Spleen (tissue), 11 donors: ENCODE measurements at regions not wholly inside any gene's neighbourhood (a gene's known extent, or its start where the extent isn't known, plus 50 kb on each side); places are given as distances from the start of the nearest gene placed in this dataset.

Experiments used
- DNase-seq: peaks from one replicate; pipeline ENCODE4 v3.0.0-alpha.2; 2020
- H3K27ac ChIP-seq, 8 donors: fragments of 200-600 bp; sonication (generic) in 7 of 8; 1 replicate in 4 of 8; 2 replicates in 4 of 8; pipeline versions ENCODE4 v1.5.0 to v1.8.0; 2016 to 2021; ENCODE audit warnings: inconsistent platforms in 4 of 8, mild to moderate bottlenecking in 4 of 8, moderate library complexity in 1 of 8
- H3K27me3 ChIP-seq, 7 donors: fragments of 200-600 bp; sonication (generic) in 6 of 7; replicated peaks in 1 of 7; 1 replicate in 4 of 7; 2 replicates in 3 of 7; pipeline versions ENCODE4 v1.5.0 to v1.8.0; 2016 to 2021; ENCODE audit warnings: inconsistent platforms in 3 of 7, mild to moderate bottlenecking in 1 of 7
- H3K36me3 ChIP-seq, 6 donors: fragments of 200-600 bp; sonication (generic) in 5 of 6; 1 replicate in 4 of 6; 2 replicates in 2 of 6; pipeline versions ENCODE4 v1.5.0 to v1.8.0; 2016 to 2021; ENCODE audit warnings: inconsistent platforms in 2 of 6
- H3K4me1 ChIP-seq, 6 donors: fragments of 200-600 bp; sonication (generic) in 5 of 6; 1 replicate in 3 of 6; 2 replicates in 3 of 6; pipeline versions ENCODE4 v1.5.0 to v1.8.0; 2016 to 2021; ENCODE audit warnings: inconsistent platforms in 3 of 6
- H3K4me3 ChIP-seq, 8 donors: fragments of 200-600 bp; sonication (generic) in 7 of 8; 1 replicate in 4 of 8; 2 replicates in 4 of 8; pipeline versions ENCODE4 v1.5.0 to v1.8.0; 2016 to 2021; ENCODE audit warnings: inconsistent platforms in 4 of 8, mild to moderate bottlenecking in 4 of 8, moderate library complexity in 2 of 8
- H3K9me3 ChIP-seq, 8 donors: fragments of 200-600 bp; sonication (generic) in 7 of 8; 1 replicate in 4 of 8; 2 replicates in 4 of 8; pipeline versions ENCODE4 v1.5.0 to v1.8.0; 2016 to 2021; ENCODE audit warnings: inconsistent platforms in 4 of 8
- POLR2A ChIP-seq, 3 donors: fragments of 450-650 bp; IDR thresholded peaks; one replicate each; pipeline ENCODE4 v1.5.1; 2017; ENCODE audit warnings: antibody characterized with exemption in 3 of 3, mild to moderate bottlenecking in 1 of 3
- POLR2AphosphoS5 ChIP-seq, 3 donors: sonication (generic); formaldehyde crosslinking; IDR thresholded peaks; one replicate each; pipeline ENCODE4 v1.5.1; 2017; ENCODE audit warnings: antibody characterized with exemption in 3 of 3
- WGBS, 5 donors: extraction: QIAGEN DNeasy Blood & Tissue Kit in 3 of 5; methylation state at CpG; one replicate each; pipeline versions ENCODE4 v1.1.5 to v1.1.7; 2013 to 2018; 5-methylcytosine and 5-hydroxymethylcytosine counted together
- intact Hi-C: fragments of 100-400 bp; cut with DNase I; formaldehyde crosslinking; loops from one replicate; pipeline ENCODE4 v1.15.0; 2023; ENCODE audit warnings: low total_unique reads
- TF ChIP-seq, protein P1 (sequence below), 11 experiments: fragments of 200-600 bp in 7 of 11; fragments of 450-650 bp in 4 of 11; sonication (generic) in 4 of 11; IDR thresholded peaks in 8 of 11; conservative IDR thresholded peaks in 3 of 11; 1 replicate in 7 of 11; 2 replicates in 4 of 11; pipeline versions ENCODE4 v1.4.0 to v1.8.0; 2016 to 2021; ENCODE audit warnings: antibody characterized with exemption in 11 of 11, inconsistent platforms in 4 of 11, mild to moderate bottlenecking in 1 of 11
- donor health status: healthy with polysubstance abuse.
- donor health status: DM: no; HTN: no; CAD: no; lungs with moderate emphysema.
- donor health status: DM: no; HTN: no; CAD: no.
- donor health status: Bipolar disorder and iron deficiency.
- donor health status: healthy.
- donor health status: DM: no; HTN: no; CAD: no.
- donor health status: DM: yes; HTN: yes; CAD: no.

DNA sequence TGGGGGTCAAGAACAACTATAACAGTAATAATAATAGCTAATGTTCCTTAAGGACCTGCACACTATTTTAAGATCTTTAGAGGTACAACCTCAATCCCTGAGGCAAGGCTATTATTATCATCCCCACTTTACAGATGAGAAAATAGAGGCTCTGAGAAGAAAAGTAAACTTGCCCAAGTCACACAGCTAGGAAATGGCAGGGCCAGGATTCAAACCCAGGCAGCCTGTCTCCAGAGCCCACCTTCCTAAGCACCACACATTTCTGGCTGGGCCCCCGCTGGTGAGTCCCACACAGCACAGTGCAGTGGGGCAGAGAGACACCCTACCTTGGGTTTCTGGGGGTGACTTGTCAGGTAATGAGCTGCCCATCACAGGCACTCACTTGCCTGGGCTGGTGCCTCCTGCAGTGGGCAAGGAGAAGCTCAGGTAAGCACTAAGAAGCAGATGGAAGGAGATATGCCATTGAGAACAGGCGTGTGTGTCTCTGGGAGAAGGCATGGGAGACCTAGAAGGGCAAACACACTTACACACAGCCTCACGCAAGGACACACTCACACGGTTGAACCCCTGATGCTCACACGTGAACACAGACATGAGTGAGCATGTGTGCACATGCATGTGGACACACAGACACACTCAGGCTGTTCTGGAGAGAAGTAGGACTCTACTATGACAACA lies 104.4 kb upstream of the ZMIZ1 start:
- TF ChIP-seq POLR2AphosphoS5 (IDR thresholded peaks at IDR 0.05) (no peak), POLR2A (IDR thresholded peaks at IDR 0.05) (no peak)
- TF ChIP-seq, protein P1, sequence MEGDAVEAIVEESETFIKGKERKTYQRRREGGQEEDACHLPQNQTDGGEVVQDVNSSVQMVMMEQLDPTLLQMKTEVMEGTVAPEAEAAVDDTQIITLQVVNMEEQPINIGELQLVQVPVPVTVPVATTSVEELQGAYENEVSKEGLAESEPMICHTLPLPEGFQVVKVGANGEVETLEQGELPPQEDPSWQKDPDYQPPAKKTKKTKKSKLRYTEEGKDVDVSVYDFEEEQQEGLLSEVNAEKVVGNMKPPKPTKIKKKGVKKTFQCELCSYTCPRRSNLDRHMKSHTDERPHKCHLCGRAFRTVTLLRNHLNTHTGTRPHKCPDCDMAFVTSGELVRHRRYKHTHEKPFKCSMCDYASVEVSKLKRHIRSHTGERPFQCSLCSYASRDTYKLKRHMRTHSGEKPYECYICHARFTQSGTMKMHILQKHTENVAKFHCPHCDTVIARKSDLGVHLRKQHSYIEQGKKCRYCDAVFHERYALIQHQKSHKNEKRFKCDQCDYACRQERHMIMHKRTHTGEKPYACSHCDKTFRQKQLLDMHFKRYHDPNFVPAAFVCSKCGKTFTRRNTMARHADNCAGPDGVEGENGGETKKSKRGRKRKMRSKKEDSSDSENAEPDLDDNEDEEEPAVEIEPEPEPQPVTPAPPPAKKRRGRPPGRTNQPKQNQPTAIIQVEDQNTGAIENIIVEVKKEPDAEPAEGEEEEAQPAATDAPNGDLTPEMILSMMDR (IDR thresholded peaks at IDR 0.05 in 8 of 11, conservative IDR thresholded peaks at IDR 0.05 in 3 of 11): no peak
- no peak for DNase-seq
- Histone ChIP-seq H3K36me3 (no peaks in the 10 kb centered on the region), H3K4me1 (peaks cover 11 to 60% (median 34%) of the 10 kb centered on the region in 6 donors), H3K27ac (peak overlapping the region in 7 of 8 donors; percentile 45 to 77 (median 61)), H3K4me3 (no peak overlapping the region), H3K9me3 (no peaks in the 10 kb centered on the region), H3K27me3 (peaks cover 0 to 26% (median 0%) of the 10 kb centered on the region in 7 donors)
- intact Hi-C loops: no loop called here
- WGBS, 5 donors: 74 to 87% (median 82%) methylated on average over 5 of the region's 5 CpGs

DNA sequence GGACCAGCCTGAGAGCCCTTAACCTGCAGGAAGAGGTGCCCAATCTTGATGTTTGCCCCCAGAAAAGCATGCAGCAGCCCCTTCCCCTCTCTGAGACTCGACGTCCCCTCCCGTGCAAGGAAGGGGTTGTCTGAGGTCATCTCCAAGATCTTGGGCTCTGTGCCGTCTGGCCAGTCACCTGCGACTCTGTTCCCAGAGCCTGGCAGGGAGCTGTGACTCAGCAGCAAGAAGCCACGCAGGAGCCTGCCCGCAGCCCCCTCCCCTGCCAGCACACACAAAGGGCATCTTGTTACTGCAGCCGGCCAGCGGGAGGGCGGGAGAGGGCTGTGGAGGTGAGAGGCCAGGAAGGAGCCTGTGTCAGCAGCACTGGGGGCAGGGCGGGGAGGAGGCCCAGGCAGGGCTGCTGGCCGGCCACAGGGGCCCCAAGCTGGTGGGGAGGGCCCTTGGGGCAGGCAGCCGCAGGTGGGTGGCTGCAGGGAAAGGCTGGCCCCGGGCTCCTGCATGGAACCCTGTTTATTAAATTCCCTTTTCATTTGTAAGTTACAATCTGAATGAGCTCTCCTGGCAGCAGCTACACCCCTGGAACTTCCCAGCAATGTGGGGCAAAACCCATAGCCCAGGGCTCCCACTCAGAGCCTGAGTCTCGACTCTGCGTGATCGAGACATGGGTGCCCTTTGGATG lies 103.7 kb upstream of the ZMIZ1 start:
- Histone ChIP-seq H3K27me3 (peaks cover 0 to 26% (median 0%) of the 10 kb centered on the region in 7 donors), H3K4me3 (no peak overlapping the region), H3K36me3 (no peaks in the 10 kb centered on the region), H3K4me1 (peaks cover 10 to 60% (median 29%) of the 10 kb centered on the region in 6 donors), H3K9me3 (no peaks in the 10 kb centered on the region), H3K27ac (no peak overlapping the region)
- 33 to 54% (median 42%) methylated on average over 15 to 17 of the region's 17 CpGs for WGBS, 5 donors
- no peak for DNase-seq
- TF ChIP-seq, protein P1 (IDR thresholded peaks at IDR 0.05 in 8 of 11, conservative IDR thresholded peaks at IDR 0.05 in 3 of 11): no peak
- no peak for TF ChIP-seq POLR2AphosphoS5 (IDR thresholded peaks at IDR 0.05)
- TF ChIP-seq POLR2A (IDR thresholded peaks at IDR 0.05): no peak
- intact Hi-C loops: no loop called here

DNA sequence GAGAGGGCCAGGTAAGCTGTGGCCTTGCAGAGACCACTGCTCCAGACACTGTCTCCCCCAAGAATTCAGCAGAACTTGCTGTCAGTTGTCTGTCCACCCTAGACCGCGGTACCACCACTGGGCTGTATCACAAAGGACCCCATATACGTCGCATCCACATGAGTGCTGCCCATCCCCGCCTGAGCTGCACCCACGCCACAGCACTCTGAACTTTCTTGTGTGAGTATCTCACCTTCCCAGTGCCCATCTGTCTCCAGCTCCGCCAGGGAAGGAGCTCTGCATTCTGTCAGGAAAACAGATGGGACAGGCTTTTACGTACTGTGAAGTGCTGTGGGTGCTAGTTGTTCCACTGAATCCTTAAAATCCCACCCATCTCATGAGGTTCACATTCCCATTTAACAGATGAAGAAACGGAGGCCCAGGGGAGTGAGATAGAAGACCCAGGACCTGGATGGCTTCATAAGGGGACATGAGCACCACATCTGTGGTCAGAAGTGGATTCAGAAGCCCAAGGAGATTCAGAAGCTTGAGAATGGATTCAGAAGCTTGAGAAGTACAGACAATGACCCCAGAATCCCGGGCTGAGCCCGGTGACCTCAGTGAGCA lies 102.5 kb upstream of the ZMIZ1 start:
- Histone ChIP-seq H3K27me3 (peaks cover 0 to 26% (median 0%) of the 10 kb centered on the region in 7 donors), H3K4me3 (no peak overlapping the region), H3K4me1 (peaks cover 0 to 51% (median 22%) of the 10 kb centered on the region in 6 donors), H3K27ac (no peak overlapping the region), H3K9me3 (no peaks in the 10 kb centered on the region), H3K36me3 (no peaks in the 10 kb centered on the region)
- DNase-seq: no peak
- intact Hi-C loops: no loop called here
- TF ChIP-seq, protein P1 (IDR thresholded peaks at IDR 0.05 in 8 of 11, conservative IDR thresholded peaks at IDR 0.05 in 3 of 11): no peak
- TF ChIP-seq POLR2AphosphoS5 (IDR thresholded peaks at IDR 0.05) (no peak), POLR2A (IDR thresholded peaks at IDR 0.05) (no peak)
- WGBS, 5 donors: 82 to 99% (median 94%) methylated on average over 10 to 11 of the region's 11 CpGs
